DOHH2 (cell line): ENCODE measurements at regions not wholly inside any gene's neighbourhood (a gene's known extent, or its start where the extent isn't known, plus 50 kb on each side); places are given as distances from the start of the nearest gene placed in this dataset.

Experiments used
- H3F3A ChIP-seq: fragments of 200-600 bp; sonication (generic), shearing (Covaris generic); 2 replicates; pipeline ENCODE4 v1.6.0; 2016; ENCODE audit warnings: antibody characterized with exemption, mild to moderate bottlenecking; ENCODE audit not compliant: control insufficient read depth, insufficient read depth
- H3K27ac ChIP-seq: fragments of 200-600 bp; sonication (generic); 2 replicates; pipeline ENCODE4 v1.5.1; 2014; ENCODE audit warnings: low read depth, mild to moderate bottlenecking, low read length, moderate library complexity
- H3K27me3 ChIP-seq: fragments of 200-600 bp; sonication (generic); 2 replicates; pipeline ENCODE4 v1.6.1; 2014; ENCODE audit warnings: mild to moderate bottlenecking, low read length, mixed read lengths; ENCODE audit not compliant: control insufficient read depth
- H3K36me3 ChIP-seq: fragments of 200-600 bp; sonication (generic); 2 replicates; pipeline ENCODE4 v1.6.1; 2014; ENCODE audit warnings: mild to moderate bottlenecking, low read length, moderate library complexity, mixed read lengths; ENCODE audit not compliant: control insufficient read depth
- H3K4me1 ChIP-seq: fragments of 200-600 bp; sonication (generic); 2 replicates; pipeline ENCODE4 v1.6.1; 2014; ENCODE audit warnings: mild to moderate bottlenecking, low read length, mixed read lengths; ENCODE audit not compliant: control insufficient read depth
- H3K4me2 ChIP-seq: fragments of 200-600 bp; sonication (generic); 2 replicates; pipeline ENCODE4 v1.6.0; 2014; ENCODE audit warnings: mild to moderate bottlenecking, low read length, moderate library complexity
- H3K4me3 ChIP-seq: fragments of 200-600 bp; sonication (generic); 2 replicates; pipeline ENCODE4 v1.5.1; 2014; ENCODE audit warnings: mild to moderate bottlenecking, low read length, mixed read lengths
- H3K79me2 ChIP-seq: fragments of 200-600 bp; sonication (generic); 2 replicates; pipeline ENCODE4 v1.6.1; 2014; ENCODE audit warnings: mild to moderate bottlenecking, low read length, mixed read lengths; ENCODE audit not compliant: control insufficient read depth
- H3K9me2 ChIP-seq: fragments of 200-600 bp; sonication (generic); replicated peaks from 2 replicates; pipeline ENCODE4 v1.6.1; 2014; ENCODE audit warnings: mild to moderate bottlenecking, low read length, mixed read lengths; ENCODE audit not compliant: control insufficient read depth
- H3K9me3 ChIP-seq: fragments of 200-600 bp; sonication (generic); 2 replicates; pipeline ENCODE4 v1.6.1; 2014; ENCODE audit warnings: antibody characterized with exemption, low read length, mixed read lengths; ENCODE audit not compliant: control insufficient read depth, insufficient read depth
- H4K20me1 ChIP-seq: fragments of 200-600 bp; sonication (generic); 2 replicates; pipeline ENCODE4 v1.6.0; 2014; ENCODE audit warnings: low read depth, mild to moderate bottlenecking, antibody characterized with exemption, low read length, moderate library complexity; ENCODE audit not compliant: control insufficient read depth, insufficient read depth
- CTCF ChIP-seq: fragments of 200-600 bp; sonication (generic); IDR thresholded peaks from one replicate; pipeline ENCODE4 v1.5.1; 2014; ENCODE audit warnings: antibody characterized with exemption, mild to moderate bottlenecking, low read depth, low read length; ENCODE audit not compliant: poor library complexity, severe bottlenecking
- EZH2phosphoT487 ChIP-seq: fragments of 200-600 bp; sonication (generic); IDR thresholded peaks from 2 replicates; pipeline ENCODE4 v1.6.1; 2017; ENCODE audit warnings: borderline replicate concordance, mild to moderate bottlenecking, antibody characterized with exemption, low read length, moderate library complexity, mixed read lengths

DNA sequence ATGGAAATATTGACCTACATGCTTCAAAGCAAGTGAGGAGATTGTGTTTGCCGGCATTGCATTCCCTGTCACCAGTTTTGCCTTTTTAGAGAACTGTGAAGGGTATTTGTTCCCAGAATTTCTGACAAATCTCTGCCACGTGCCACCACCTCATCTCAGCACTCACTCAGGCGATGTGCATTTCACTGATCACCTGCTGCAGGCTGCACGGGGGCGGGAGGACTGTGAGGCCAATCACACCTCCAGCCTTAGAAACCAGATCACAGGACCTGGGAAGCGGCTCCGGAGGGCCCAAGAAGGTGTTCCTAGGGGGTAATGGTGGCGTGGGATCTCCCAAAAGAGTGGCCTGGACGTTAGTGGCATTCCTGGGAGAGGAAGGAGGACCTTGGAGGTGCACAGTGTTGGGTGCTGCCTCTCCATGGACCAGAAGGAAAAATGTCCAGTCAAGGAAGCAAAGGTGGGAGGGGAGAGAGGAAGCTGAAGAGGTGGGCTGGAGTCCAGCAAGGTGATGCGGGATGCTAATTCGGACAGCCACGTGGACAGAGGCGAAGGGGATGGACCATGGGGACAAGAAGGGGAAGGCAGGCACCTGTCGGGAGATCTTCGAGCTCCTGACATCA lies 63.6 kb upstream of the OLFM1 start:
- H3K36me3 ChIP-seq = no peaks in the 10 kb centered on the region
- no peaks in the 10 kb centered on the region for H3K9me3 ChIP-seq
- H3K4me2 ChIP-seq = no peak overlapping the region
- TF ChIP-seq EZH2phosphoT487 (no peak), CTCF (no peak)
- H4K20me1 ChIP-seq = no peaks in the 10 kb centered on the region
- no peak overlapping the region for H3K27ac ChIP-seq
- H3K27me3 ChIP-seq = no peaks in the 10 kb centered on the region
- no peaks in the 10 kb centered on the region for H3F3A ChIP-seq
- H3K9me2 ChIP-seq = no peaks in the 10 kb centered on the region
- no peaks in the 10 kb centered on the region for H3K4me1 ChIP-seq
- H3K4me3 ChIP-seq = no peak overlapping the region
- no peaks in the 10 kb centered on the region for H3K79me2 ChIP-seq

DNA sequence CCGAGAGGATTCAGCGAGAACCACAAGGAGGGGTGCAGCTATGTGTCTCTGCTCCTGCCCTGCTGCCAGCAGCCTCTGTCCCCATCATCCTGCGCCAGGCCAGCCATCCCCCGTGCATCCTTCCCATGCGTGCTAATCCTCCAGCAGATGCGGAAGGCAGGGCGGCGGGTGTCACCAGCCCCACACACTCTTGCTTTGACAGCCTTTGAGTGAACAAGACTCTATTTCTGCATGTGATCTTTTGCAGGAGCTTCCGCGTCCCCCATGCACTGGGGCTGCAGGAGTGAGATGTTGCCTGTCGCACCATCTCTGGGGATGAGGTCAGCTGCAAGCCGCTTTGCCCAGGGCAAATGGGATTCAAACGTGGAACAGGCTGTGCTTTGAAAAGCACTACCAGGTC lies 58.0 kb upstream of the OLFM1 start:
- Histone ChIP-seq H3K9me2 (no peaks in the 10 kb centered on the region), H3K36me3 (no peaks in the 10 kb centered on the region)
- TF ChIP-seq EZH2phosphoT487 = no peak
- TF ChIP-seq CTCF = no peak

GRCh38 chr9:135029871-135030565 lies 57.5 kb upstream of the OLFM1 start:
- no peak overlapping the region for H3K4me3 ChIP-seq
- H3K4me1 ChIP-seq = no peaks in the 10 kb centered on the region
- H3K36me3 ChIP-seq = no peaks in the 10 kb centered on the region
- no peaks in the 10 kb centered on the region for H3F3A ChIP-seq
- no peaks in the 10 kb centered on the region for H3K9me3 ChIP-seq
- H3K79me2 ChIP-seq = no peaks in the 10 kb centered on the region
- no peak overlapping the region for H3K27ac ChIP-seq
- H3K9me2 ChIP-seq = no peaks in the 10 kb centered on the region
- H3K4me2 ChIP-seq = no peak overlapping the region
- H4K20me1 ChIP-seq = no peaks in the 10 kb centered on the region
- no peak for TF ChIP-seq EZH2phosphoT487
- TF ChIP-seq CTCF = no peak
- H3K27me3 ChIP-seq = no peaks in the 10 kb centered on the region

More for the DNA sequence above, 58.0 kb upstream of the OLFM1 start:
- H3K27ac ChIP-seq = no peak overlapping the region
- H4K20me1 ChIP-seq = no peaks in the 10 kb centered on the region
- no peaks in the 10 kb centered on the region for H3K4me1 ChIP-seq
- H3K79me2 ChIP-seq = no peaks in the 10 kb centered on the region
- H3K27me3 ChIP-seq = no peaks in the 10 kb centered on the region
- no peaks in the 10 kb centered on the region for H3K9me3 ChIP-seq
- no peak overlapping the region for H3K4me3 ChIP-seq
- no peaks in the 10 kb centered on the region for H3F3A ChIP-seq
- no peak overlapping the region for H3K4me2 ChIP-seq
